Stimulated activated CD4-positive, alpha-beta T cell treated with anti-CD3 and anti-CD28 coated beads, Interleukin-2, amount 100 ng/mL, for 24 hours (primary cell): ENCODE measurements at regions not wholly inside any gene's neighbourhood (a gene's known extent, or its start where the extent isn't known, plus 50 kb on each side); places are given as distances from the start of the nearest gene placed in this dataset.

Experiments used
- DNase-seq, 2 donors: peaks; one replicate each; pipeline ENCODE4 v3.0.0-alpha.2; 2020

GRCh38 chr15:37720267-37720666 is 214.2 kb upstream of the TMCO5A start:
- DNase-seq, result no peak

DNA sequence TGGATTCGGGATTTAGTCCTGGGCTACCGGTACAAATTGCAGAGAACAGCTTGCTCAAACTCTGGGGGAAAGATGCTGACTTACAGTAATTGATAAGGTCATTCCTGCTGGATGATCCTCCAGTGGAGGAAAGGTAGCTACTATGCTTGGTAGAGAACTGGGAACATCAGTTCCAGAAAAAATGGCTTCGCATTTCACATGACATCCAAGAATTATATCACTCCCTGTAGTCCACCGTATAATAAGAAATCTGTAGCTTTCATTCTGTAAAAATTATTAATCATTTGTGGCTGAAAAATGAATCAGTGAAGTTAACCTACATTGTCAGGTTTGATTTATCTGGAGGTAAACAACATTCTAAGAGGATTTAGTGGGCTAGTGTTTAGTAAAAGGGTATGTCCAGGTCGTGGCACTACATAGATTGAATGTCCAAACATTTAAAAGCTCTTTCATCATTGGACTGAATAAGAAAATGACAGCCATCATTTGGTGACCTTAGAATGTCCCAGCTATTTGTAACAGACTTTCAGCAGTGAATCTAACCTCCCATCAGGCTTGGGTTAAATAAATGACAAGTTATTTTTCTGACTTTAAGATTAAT is 203.2 kb upstream of the TMCO5A start:
- DNase-seq, result no peak

DNA sequence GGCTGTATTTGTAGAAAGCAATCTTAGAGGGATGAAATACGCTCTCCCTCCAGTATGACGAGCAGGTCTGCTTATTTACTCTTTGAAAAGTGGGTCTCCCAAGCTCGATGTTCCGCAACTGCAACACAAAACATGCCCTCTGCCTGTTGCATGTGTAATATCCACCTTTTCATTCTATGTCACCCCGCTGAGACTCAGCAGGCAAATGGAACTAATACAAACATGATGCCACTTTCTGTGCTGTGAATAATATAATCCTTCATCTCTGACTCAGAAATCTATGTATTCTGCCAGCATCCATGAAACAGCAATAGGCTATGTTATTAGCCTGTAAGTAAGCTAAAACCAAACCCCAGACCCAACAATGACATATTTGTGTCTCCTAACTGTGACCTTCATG is 200.8 kb upstream of the TMCO5A start:
- no peak for DNase-seq

DNA sequence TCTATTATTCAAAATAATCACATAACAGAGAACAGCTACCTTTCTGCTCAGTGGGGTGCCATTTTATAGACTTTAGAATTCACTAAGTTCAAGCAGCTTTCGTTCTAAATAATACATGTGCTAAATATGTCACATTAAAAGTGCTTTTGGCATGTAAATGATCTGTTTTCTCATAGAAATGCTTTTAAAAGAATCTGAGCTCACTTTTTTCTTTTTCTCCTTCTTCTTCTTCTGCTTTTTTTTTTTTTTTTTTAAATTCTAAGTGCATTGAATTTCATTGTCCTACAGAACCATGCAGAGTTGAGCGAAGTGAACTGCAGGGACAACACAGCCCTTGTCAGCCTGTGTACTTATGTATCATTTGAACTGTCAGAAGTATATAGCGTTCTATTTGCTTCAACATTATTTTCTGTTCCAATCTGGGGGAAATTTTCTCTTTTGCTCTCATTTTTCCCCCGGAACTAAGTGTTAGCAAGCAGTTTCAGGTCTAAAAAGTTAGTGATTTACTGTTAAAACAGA is 193.8 kb upstream of the TMCO5A start:
- no peak for DNase-seq

- no peak for DNase-seq
Observed at GRCh38 chr15:37743826-37744225, 190.6 kb upstream of the TMCO5A start.

DNA sequence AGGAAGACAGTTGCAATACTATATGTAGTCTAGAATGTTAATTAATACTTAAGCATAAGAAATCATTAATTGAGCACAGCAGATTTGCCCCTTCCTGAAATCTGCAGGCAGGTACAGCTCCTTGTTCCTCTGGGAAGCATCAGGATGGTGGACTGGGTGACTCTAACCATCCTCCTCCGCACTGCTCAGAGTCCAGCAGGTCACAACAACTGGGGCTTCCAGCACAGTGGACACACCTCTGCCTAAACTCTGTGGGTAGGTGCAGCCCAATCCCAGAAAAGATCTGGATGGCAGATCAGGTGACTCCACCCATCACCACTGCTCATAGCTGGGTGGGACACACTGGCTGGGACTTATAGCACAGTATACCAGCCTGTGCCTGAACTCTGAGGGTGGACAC is 189.9 kb upstream of the TMCO5A start:
- DNase-seq, result no peak

GRCh38 chr15:37751401-37751800 is 183.0 kb upstream of the TMCO5A start:
- DNase-seq, result no peak

- no peak for DNase-seq
Observed at GRCh38 chr15:37756407-37756806, 178.0 kb upstream of the TMCO5A start.

GRCh38 chr15:37758412-37758811 is 176.0 kb upstream of the TMCO5A start:
- DNase-seq, result no peak

- peak; percentile 19 to 34 for DNase-seq
Observed at GRCh38 chr15:37764733-37765191, 169.7 kb upstream of the TMCO5A start.

- DNase-seq, result no peak
Observed at GRCh38 chr15:37765786-37766185, 168.7 kb upstream of the TMCO5A start.

GRCh38 chr15:37767841-37768455 is 166.5 kb upstream of the TMCO5A start:
- no peak for DNase-seq

DNA sequence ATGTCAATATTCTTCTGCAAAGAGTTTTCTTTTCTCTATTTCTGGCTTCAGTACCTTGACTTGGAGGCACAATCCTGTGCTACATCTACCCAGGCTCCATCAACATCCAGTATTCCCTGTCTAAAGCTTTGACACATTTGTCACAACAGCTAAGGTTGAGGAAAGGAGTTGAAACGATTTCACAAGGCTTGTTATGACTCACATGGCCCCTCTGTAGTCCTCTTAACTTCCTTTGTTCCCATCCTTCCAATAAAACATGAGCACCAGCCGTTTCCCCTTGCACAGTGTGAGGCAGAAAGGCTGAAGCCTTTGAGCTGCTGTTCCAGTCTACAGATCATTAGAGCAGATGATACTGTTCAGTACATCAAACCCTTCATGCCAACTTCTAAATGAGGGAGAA is 163.0 kb upstream of the TMCO5A start:
- DNase-seq, result no peak

DNA sequence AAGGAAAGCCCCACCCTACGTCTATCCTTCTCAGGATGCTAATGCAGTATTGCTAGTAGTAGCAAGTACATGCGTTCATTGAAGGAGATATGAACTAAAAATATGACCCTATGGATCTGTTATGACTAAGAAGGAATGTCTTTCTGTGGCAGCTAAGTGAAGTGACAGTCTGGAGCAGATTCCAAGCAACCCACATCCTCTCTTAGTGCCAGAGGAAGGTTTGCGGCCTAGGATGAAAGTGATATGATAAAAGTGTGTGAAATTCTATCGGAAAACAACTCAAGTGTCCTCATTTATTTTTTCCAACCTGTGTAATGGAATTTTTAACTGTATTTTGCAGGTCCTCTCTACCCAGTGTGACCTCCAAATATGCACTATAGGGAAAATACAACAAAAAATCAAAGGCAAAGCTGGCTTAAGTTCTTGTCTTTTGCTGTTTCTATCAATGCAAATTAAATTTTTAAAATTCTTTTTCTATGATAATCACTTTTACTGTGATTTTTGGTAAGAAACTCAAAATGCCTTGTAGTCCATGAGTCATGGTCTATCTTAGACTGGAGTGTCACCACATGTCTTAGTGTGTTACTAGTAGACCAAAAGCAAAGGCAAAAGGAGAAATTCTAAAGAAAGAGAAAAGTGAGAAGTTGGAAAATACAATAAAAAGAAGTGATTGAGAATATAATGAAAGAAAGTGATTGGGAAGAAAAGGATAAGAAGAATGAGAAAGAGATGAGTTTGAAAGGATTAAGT is 161.2 kb upstream of the TMCO5A start:
- no peak for DNase-seq

DNA sequence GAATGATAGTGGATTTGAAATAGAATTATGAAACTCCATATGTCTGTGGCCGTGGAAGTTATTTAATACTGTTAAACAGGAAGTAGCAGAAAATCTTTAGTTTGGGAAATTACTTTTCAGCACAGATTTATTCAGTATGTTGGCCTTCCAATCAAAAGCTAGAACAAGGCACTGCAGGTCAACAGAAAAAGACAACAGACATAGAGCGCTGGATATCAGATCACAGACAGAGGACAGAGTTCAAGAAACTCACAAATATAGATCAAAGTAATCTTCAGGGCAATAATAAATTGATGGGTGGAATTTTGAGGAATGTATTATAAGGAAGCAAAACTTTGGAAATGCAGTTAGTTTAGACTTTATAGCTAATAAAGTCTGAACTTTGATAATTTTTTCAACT is 159.5 kb upstream of the TMCO5A start:
- DNase-seq, result no peak

GRCh38 chr15:37777006-37777405 is 157.4 kb upstream of the TMCO5A start:
- no peak for DNase-seq

GRCh38 chr15:37783290-37783689 is 151.2 kb upstream of the TMCO5A start:
- no peak for DNase-seq

GRCh38 chr15:37788330-37788729 is 146.1 kb upstream of the TMCO5A start:
- DNase-seq, result no peak

GRCh38 chr15:37788767-37789396 is 145.6 kb upstream of the TMCO5A start:
- DNase-seq, result no peak

GRCh38 chr15:37789397-37789786 is 145.0 kb upstream of the TMCO5A start:
- DNase-seq, result no peak

GRCh38 chr15:37789881-37790280 is 144.6 kb upstream of the TMCO5A start:
- DNase-seq, result no peak

DNA sequence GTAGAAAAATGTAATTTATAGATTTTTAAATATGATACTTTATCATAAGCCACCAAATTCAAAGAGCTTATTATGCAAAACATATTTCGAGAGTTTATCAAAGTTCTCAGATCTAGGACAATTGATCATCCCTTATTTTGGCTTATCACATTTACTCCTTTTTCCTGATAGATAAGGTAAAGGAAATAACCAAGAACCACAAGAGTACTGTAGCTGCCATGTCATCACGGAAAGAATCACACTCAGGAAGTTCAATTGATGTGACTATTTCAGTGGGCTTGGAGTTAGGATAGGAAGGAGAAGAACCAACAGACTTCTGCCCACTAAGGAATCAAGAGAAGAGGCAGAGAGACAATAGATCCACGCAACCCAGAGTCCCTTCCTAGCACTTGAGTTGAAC is 142.7 kb upstream of the TMCO5A start:
- DNase-seq, result no peak

DNA sequence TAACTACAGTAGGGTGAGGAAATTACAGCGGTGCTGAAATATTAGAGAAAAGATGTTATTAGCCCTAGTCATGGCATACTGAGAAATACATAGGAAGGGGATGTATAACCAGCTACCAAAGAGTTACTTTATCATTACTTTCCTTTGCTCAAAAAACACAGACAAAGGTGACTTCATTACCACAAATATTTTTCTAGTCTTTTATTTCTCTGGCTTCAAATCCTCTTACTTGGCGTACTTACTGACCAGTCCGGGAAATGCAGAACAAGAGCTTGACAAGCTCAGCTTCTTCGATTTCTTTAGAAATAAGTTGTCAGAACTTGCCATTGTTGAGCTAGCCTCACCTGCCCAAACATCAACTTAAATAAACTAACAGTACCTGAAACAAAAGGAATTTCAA is 142.1 kb upstream of the TMCO5A start:
- no peak for DNase-seq

DNA sequence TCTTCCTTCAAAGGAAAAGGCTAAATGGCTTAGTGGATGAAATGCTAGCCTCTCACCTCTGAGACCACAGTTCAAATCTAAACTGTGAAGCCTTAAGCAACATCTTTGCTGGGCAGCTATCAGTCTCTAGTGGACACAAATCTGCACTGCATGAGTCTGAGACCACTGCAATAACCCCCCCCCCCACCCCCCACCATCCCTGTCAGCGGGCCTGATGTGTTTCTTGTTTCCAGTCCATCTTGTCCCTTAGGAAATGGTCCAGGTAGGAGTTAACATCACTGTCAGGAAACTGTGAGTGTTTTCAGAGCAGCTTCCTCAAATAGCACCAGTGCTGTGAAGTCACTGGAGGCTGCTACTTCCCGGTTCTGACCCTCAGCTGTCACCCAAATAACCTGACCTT is 140.6 kb upstream of the TMCO5A start:
- DNase-seq, result no peak
